ENCODE measurements at regions not wholly inside any gene's neighbourhood (a gene's known extent, or its start where the extent isn't known, plus 50 kb on each side); places are given as distances from the start of the nearest gene placed in this dataset.
"Not testable (repeated sequence)": the region's sequence is repeated elsewhere in the genome, so short reads cannot be mapped to it uniquely, and the experiment has no call there.

DNA sequence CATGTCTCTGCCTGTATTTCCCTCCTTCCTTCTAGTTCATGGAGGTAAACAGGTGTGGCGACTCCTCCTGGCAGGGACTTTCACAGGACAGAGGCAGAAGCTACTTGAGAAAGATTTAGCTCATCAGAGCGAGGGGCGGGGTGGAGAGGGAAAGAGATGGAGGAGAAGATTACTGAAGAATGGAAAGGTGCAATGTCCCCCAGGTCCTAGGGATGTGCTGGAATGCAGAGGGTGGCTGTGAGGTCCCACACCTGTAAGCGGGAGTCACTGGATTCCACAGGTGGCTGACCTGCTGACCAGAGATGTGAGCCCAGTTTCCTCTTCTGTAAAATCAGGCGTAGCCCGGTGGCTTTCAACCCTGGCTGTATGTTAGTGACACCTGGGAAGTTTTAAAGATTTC lies 199.2 kb upstream of the SULF2 start:
- DNase-seq (ENCODE audit: low spot score): peak; percentile 55
- intact Hi-C loops (cut with DNase I): no loop called here

DNA sequence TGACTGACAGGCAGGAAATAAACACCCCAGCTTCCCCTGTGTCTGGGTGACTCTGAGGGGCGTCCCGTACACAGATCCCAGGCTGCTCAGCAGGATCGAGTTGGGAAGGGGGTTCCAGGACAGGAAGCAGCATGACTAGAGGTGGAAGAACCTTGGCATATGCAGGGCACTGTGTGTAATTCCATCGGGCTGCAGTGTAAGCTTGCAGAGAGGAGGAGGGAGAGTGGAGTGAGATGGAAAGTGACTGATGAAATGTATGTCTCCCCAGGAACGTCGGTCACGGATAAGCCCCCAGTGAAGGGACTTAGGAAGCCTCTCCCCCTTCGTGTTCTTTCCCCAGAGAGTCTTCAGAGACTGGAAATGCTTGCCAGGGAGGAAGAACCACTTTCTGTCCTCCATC lies 198.4 kb upstream of the SULF2 start:
- intact Hi-C loops (cut with DNase I): not testable (repeated sequence)

DNA sequence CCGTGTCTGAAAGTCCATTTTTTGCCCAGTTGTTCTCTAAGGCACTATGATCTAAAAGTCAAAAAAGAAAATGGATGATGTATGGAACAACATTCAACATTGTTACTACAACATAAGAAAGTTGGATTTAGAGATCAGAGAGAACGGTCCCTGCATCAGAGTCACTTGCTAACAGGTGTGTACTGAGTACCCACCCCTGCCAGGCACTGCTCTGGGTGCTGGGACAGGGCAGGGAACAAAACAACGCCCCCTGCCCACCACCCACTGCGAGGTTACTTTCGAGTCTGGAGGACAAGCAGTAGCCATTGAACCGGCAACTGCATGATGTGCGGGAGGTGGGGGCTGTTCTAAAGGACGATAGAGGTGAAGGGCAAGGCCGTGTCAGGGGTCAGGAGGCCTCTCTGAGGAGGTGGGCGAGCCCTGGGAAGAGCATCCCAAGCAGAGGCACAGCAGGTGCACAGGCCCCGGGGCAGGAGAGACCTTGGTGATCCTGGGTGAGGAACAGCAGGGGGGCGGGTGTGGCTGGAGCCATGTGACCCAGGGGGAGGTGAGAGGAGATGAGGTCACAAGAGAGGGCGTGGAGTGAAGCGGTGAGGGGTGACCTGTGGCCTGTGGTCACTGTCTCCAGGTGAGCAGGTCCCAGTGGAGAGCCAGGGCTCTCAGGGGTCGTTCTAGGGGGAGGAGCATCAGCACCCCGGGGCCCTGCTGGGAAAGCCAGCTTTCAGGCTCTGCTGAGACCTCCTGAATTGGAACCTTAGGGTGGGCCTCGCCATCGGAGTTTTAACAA lies 197.5 kb upstream of the SULF2 start:
- DNase-seq (ENCODE audit: low spot score): peak; percentile 53
- intact Hi-C loops (cut with DNase I): no loop called here

More for the DNA sequence above, 198.4 kb upstream of the SULF2 start:
- not testable (repeated sequence) for DNase-seq (ENCODE audit: low spot score)

DNA sequence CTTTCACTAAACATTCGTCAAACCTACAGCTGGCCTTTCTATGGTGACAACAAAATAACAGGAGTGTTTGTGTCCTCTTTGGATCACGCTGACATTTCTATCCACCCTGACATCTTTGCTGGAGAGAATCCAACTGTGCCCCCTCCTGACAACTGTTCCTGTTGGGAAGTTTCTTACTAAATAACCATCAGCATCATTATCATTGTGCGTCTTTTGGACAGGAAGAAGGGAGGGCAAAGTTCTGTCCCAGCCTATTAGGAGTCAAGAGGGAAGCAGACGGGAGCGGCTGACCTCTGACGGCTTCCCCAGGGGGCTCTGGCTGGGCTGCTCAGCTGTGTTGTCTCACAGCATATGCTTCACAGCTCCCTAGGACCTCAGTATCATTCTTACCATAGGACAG lies 195.9 kb upstream of the SULF2 start:
- intact Hi-C loops (cut with DNase I): no loop called here
- DNase-seq (ENCODE audit: low spot score): peak; percentile 71

DNA sequence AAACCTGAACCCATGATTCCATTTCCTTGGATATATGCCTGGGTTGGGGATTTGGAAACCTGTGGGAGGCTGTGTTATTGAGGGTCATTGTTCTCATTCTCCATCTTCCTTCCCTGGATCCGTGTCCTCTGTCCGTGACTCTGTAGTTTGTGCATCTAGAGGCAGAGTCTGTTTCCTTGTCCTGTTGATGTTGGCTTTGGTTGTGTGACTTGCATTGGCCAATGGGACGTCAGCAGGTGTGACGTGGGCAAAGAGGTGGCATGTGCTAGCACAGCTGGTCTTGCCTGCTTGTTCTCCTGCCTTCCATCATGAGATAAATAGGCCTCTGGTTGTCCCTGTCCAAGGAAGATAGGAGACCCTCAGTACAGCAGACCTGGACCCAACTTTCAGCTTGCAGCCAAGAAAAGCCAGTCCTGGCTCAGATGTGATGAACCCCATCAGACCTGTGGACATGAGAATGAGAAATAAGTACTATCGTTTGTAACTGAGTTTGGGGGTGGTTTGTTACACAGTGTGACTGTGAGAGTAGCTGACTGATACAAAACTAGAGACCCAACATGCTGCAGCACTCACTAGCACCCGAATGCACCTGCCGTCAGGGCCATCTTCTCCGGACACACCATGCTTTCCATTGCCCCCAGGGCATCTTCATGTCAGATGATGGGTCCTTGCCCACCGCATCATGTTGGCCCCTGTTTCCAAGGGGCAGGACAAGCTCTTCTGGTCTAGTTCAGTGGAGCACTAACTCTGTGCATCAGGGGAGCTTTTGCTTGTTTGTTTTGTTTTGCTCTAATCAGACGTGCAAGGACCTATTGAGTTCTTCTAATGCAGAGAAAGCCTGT lies 195.3 kb upstream of the SULF2 start:
- intact Hi-C loops (cut with DNase I): no loop called here

DNA sequence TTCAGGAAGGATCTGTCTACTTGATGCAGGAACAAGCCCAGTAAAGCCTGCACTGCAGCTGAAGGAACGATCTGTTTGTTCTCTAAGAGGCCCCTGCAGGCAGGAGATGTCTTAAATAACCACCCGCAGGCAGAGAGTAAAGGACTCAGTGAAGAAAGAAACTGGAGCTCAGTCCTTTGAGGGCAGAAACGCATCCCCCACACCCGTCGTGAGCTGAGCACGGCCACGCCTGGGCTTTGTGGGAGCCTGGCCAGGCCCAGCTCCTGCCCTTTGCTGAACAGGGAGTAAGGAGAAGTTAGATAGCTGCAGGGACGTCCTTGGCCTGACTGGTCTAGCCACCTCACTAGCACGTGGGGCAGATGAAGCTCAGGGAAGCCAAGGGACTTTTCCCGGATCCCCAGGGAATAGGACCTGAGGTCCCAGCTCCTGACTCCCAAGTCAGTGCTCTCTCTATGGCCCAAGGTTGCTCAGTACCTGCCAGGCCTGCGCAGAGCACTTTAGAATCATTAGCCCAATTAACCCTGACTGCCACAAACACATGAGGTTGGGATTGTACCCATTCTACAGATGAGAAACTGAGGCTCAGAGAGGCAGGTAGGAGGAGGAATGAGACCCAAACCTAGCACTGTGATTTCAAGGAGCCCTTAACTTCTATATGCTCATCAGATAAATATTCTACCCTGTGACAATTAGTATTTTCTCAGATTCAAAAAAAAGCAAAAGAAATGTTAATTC lies 194.2 kb upstream of the SULF2 start:
- intact Hi-C loops (cut with DNase I): not testable (repeated sequence)

More for the DNA sequence above, 195.3 kb upstream of the SULF2 start:
- DNase-seq (ENCODE audit: low spot score): no peak

DNA sequence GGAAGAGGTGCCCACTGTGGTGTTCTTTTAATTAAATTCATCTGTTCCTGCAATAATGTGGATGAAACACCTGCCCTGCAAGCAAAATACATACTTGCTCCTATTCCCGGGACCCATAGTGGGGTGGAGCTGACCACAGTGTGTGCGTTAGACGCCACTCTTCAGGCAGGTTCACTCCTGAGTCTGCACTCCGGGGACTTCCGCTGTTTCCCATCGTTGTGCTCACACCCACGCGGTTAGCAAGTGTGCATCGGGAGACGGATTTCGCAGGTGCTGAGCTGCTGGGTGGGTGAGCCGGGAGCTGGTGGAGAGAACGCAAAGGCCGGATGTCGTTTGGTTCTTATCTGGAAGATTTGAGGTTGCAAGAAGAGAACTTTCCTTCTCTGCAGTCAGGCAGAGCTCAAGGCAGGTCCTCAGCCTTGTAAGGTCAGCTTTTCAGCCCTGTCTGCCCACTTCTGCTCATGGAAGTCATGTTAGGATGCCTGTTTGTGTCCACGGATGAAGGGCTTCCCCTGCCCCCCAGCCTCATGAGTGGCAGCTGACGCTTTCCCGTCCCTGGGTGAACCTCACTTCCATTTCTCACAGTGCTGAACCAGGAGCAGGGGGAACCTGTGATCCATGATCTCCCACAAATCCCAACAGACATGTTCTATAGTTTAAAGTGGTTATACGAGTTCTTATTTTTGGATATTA lies 193.3 kb upstream of the SULF2 start:
- DNase-seq (ENCODE audit: low spot score); intact Hi-C loops (cut with DNase I): not testable (repeated sequence)

More for the DNA sequence above, 194.2 kb upstream of the SULF2 start:
- DNase-seq (ENCODE audit: low spot score): not testable (repeated sequence)

DNA sequence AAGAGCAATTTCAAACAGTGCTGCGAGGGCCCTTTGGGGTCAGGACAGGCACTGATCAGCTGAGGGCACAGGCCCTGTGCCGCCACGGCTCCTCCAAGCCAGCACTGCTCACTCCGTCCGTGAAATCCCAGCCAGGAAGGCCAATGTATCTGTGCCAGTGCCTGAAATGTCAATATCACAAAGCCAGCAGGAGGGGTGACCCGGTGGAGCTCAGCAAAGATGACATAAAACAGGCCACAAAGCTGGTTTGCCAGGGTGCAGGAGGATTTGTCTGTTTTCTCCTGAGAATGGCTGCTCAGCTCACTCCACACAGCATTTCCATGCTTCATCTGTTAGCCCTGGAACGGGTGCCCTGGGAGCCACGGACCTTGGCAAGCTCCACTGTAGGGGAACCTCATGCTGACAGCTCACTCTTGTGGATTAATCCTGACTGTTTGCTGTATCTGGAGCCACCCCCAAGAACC lies 192.5 kb upstream of the SULF2 start:
- DNase-seq (ENCODE audit: low spot score); intact Hi-C loops (cut with DNase I): not testable (repeated sequence)

DNA sequence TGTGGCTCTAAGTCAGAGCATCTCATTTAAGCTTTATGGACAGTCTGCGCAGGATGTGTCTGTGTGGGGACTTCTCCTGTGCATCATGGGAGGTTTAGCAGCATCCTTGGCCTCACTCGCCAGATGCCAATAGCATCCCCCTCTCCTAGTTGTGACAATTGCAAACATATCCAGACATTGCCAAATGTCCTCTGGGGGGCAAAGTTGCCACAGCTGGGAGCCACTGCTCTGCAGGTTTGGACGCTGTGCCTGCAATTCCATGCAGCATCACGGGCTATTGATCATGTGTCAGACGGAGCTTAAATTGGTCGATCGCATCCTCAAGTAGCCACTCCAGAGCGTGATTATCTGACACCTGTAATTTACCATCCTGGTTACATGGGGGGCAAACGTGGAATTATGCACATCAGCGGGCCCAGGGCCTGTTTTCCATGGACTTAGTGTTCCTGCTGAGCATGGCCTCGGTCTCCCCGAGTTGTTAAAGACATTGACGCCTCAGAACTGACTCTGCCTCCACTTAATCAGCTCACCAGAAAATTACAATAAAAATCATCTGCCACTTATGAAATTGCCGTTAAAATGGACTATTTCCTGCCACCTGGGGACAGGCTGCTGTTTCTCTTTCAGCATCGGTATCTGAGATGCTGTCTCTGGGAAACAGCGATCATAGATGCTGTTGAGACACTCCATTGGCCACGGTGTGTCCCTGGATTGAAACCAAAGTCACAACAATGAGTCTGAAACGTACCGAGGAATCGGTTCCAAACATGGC lies 191.9 kb upstream of the SULF2 start:
- not testable (repeated sequence) for DNase-seq (ENCODE audit: low spot score)

DNA sequence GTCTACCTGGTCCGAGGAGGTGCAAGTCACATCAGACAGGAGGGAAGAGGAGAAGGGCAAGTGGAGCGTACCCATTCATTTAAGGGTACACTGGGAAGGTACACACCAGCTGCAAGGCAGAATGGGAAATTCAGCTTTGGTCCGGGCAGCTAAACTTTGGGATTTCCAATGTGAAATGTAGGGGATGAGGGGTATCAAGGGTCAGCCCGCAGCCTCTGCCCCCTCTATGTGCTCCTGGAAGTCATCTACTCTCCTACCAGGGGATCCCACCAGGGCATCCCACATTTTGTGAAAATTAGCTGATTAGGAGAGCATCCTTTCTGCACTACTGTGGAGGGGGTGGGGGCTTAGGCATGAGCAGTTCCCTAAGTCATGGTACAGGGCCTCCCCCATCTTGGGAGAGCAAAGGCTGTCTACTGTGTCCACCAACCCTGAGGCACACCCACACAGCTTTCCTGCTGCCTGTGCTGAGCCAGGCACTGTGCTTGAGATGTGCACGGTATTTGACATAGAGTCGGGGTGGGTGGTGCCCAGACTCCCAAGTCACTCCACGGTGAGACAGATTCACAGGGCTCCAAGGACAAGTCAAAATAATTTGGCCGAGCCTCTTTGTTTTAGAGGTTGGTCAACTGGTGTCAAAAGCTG lies 189.1 kb upstream of the SULF2 start:
- intact Hi-C loops (cut with DNase I): no loop called here
- no peak for DNase-seq (ENCODE audit: low spot score)

More for the DNA sequence above, 191.9 kb upstream of the SULF2 start:
- intact Hi-C loops (cut with DNase I): not testable (repeated sequence)

DNA sequence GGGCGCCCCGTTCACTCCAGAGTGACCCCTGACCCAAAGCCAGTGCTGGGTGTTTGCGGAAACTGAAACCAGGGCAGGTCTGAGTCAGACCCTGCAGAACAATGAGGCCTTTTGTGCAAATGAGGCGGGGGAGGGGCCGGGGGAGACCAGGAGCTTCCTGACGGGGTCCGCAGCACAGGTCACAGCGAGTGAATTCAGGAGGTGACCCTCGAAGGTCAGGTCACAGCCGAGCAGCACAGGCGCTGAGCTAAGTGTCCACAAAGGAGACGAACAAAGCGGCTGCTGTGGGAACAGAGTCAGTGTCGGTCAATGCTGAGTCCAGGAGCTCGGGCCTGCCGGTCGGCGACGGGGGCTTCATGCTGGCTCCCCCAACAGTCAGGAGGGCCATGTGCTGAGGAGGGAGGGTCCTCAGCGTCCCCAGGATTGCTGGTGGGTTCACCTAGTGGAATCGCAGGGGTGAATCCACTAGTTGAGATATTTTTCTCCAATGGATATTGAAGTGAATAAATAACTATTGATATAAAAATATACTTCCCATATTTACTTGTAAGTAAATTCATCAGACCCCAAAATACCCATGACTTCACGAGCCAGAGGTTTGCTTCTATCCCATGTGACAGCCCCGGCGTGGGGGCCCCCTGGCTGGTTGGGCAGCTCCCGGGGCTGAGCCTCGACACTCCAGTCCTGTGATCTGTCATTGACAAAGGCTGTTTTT lies 188.4 kb upstream of the SULF2 start:
- DNase-seq (ENCODE audit: low spot score): no peak
- intact Hi-C loops (cut with DNase I): no loop called here

DNA sequence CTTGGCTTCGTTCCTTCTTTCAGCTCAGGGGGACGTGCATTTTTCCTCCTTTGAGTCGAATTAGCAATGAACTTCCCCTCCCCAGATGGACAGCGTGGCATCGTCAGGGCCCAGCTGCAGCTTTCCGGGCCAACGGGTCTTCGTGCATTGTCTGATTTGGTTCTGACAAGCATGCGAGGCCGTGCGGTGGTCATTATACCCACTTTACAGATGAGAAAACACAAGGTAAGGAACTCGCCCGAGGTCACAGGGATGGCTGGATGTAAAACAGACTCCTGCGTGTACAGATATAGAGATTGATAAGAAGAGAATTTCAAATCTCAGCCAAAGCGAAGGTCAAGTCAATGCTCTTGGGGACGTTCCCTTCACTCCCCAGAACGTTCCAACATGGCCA lies 187.6 kb upstream of the SULF2 start:
- intact Hi-C loops (cut with DNase I): no loop called here
- no peak for DNase-seq (ENCODE audit: low spot score)

DNA sequence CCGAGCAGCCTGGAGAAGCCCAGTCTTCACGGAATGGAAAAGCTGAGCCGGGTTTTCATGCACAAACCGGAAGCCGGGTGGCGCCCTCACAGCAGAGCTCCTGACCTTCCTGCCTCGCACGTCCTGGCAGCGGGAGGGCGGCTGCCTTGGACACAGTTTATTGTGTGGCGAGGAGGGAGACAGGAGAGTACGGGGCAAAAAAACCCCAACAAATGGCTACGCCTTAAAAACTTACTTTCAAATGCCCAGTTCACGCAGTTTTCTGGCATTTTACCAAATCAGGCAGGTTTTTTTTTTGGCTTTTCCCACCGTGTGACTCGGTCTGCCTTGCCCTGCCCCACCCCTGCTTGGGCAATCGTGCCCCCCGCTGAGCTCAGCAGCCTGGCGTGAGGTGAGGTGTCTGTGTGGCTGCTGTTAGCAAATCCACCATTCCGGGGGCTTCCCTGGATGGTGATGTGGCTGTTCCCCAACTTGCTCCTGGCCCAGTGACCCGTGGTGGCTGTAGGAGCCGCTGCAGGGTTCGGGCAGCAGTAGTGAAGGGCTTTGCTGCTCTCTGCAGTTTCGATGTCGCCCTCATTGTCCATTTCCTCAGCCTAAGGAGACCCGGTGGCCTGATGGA lies 187.1 kb upstream of the SULF2 start:
- DNase-seq (ENCODE audit: low spot score): peak; percentile 79
- intact Hi-C loops (cut with DNase I): not testable (repeated sequence)

DNA sequence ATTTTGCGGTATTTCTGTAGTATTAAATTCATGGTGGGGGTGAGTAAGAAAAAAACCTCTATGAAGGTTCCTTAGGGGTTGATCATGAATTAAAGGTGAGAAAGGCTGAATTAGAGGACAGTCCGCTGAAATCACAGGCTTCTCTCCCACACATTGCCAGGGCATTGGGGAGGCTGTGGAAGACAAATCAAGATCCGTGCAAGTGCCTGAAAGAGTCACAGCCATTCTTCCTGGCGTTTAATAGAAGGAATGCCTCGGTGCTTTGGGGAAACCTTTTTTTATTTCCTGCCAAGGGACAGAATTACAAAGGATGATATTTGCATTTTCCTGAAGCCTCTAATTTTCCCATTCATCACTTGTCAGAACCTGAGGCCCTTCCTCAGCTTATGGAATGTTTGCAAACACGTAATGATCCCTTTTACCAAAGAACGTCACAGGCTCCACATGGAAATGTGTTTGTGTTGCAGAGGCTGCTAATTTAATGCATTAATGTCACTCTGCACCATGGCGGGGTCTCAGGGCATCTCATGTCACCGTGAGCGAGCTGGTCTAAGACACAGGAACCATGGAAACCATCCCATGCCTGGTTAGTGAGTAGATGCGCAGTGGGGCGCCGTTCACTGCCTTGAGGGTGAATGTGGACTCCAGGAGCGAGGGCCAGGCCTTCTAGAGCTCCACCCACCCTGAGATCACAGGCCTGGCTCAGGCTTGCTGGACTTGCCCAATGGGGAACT lies 185.9 kb upstream of the SULF2 start:
- DNase-seq (ENCODE audit: low spot score): no peak
- intact Hi-C loops (cut with DNase I): no loop called here

DNA sequence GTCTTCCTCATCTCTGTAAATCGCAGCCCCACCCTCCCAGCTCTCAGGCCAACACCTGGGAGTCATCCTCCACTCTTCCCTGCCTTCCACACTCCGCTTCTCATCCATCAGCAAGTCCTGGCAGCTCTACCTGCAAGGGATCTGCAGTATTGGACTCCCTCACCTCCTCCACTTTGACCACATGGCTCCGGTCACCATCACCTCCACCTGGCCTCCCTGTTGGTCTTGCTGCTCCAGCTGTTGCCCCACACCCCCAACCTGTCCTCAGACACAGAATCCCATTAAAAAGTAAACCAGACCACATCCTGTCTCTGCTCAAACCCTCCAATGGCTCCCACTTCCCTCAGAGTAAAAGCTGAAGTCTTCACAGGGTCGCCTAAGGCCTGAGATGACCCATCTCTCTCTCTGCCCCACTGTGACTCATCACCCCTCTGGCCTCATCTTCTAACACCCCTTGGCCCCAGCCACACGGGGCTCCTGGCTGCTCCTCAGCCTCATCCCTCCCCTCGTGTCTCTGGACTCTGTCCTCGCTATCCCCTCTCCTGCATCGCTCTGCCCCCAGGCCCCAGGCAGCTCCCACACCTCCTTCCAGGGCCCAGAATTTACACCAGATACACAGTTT lies 185.1 kb upstream of the SULF2 start:
- no peak for DNase-seq (ENCODE audit: low spot score)
- intact Hi-C loops (cut with DNase I): no loop called here

DNA sequence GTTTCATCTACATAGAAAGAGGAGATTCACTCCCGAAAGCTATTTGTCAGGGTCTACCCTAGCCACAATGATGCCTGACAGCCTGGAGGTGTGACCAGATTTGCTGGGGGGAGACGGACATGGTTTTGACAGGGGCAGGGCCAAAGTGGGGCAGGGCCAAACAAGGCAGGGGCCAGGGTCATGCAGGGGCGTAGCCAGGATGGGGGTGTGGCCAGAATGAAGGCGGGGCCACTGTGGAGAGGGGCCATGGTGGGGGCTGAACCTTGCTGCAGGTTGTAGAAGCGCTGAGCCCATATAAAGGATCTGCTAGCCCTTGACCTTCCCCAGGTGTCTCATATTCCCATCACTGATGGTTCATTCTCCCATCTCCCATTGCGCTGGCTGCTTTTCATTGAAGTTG lies 184.1 kb upstream of the SULF2 start:
- intact Hi-C loops (cut with DNase I): no loop called here
- no peak for DNase-seq (ENCODE audit: low spot score)

All from cardiac septum (tissue), 1 donor.